ENCODE measurements at regions not wholly inside any gene's neighbourhood (a gene's known extent, or its start where the extent isn't known, plus 50 kb on each side); places are given as distances from the start of the nearest gene placed in this dataset.
"Not testable (repeated sequence)": the region's sequence is repeated elsewhere in the genome, so short reads cannot be mapped to it uniquely, and the experiment has no call there.

GRCh38 chr17:77523540-77523939 is 382.8 kb downstream of the SEC14L1 start:
- no peak for DNase-seq (ENCODE audit: low read depth, low spot score)

- no peak for DNase-seq (ENCODE audit: low read depth, low spot score)
Measured at GRCh38 chr17:77526259-77526711, 385.5 kb downstream of the SEC14L1 start.

GRCh38 chr17:77526728-77527350 is 386.1 kb downstream of the SEC14L1 start:
- no peak for DNase-seq (ENCODE audit: low read depth, low spot score)

- DNase-seq (ENCODE audit: low read depth, low spot score), result no peak
Measured at GRCh38 chr17:77527409-77527808, 386.6 kb downstream of the SEC14L1 start.

GRCh38 chr17:77527836-77528505 is 387.2 kb downstream of the SEC14L1 start:
- no peak for DNase-seq (ENCODE audit: low read depth, low spot score)

- no peak for DNase-seq (ENCODE audit: low read depth, low spot score)
Measured at GRCh38 chr17:77528516-77529327, 388.0 kb downstream of the SEC14L1 start.

GRCh38 chr17:77529328-77529650 is 388.5 kb downstream of the SEC14L1 start:
- DNase-seq (ENCODE audit: low read depth, low spot score), result no peak

GRCh38 chr17:77530591-77530990 is 389.8 kb downstream of the SEC14L1 start:
- no peak for DNase-seq (ENCODE audit: low read depth, low spot score)

- no peak for DNase-seq (ENCODE audit: low read depth, low spot score)
Measured at GRCh38 chr17:77531002-77531401, 390.2 kb downstream of the SEC14L1 start.

- no peak for DNase-seq (ENCODE audit: low read depth, low spot score)
Measured at GRCh38 chr17:77531641-77532040, 390.9 kb downstream of the SEC14L1 start.

GRCh38 chr17:77533697-77534096 is 392.9 kb downstream of the SEC14L1 start:
- not testable (repeated sequence) for DNase-seq (ENCODE audit: low read depth, low spot score)

GRCh38 chr17:77534137-77534536 is 393.4 kb downstream of the SEC14L1 start:
- DNase-seq (ENCODE audit: low read depth, low spot score), result no peak

GRCh38 chr17:77535435-77535834 is 394.7 kb downstream of the SEC14L1 start:
- DNase-seq (ENCODE audit: low read depth, low spot score), result no peak

GRCh38 chr17:77535892-77536291 is 395.1 kb downstream of the SEC14L1 start:
- DNase-seq (ENCODE audit: low read depth, low spot score), result no peak

- DNase-seq (ENCODE audit: low read depth, low spot score), result no peak
Measured at GRCh38 chr17:77537566-77537965, 396.8 kb downstream of the SEC14L1 start.

GRCh38 chr17:77540531-77540930 is 399.8 kb downstream of the SEC14L1 start:
- DNase-seq (ENCODE audit: low read depth, low spot score), result no peak

GRCh38 chr17:77540975-77541374 is 400.2 kb downstream of the SEC14L1 start:
- no peak for DNase-seq (ENCODE audit: low read depth, low spot score)

GRCh38 chr17:77542011-77542410 is 401.2 kb downstream of the SEC14L1 start:
- no peak for DNase-seq (ENCODE audit: low read depth, low spot score)

- DNase-seq (ENCODE audit: low read depth, low spot score), result peak; percentile 79
Measured at GRCh38 chr17:77542551-77543490, 402.1 kb downstream of the SEC14L1 start.

- DNase-seq (ENCODE audit: low read depth, low spot score), result no peak
Measured at GRCh38 chr17:77543801-77544200, 403.0 kb downstream of the SEC14L1 start.

- DNase-seq (ENCODE audit: low read depth, low spot score), result no peak
Measured at GRCh38 chr17:77544347-77545110, 403.8 kb downstream of the SEC14L1 start.
